GM12801 (cell line): ENCODE measurements at regions not wholly inside any gene's neighbourhood (a gene's known extent, or its start where the extent isn't known, plus 50 kb on each side); places are given as distances from the start of the nearest gene placed in this dataset.

Source experiments
- TF ChIP-seq, protein P1 (sequence below): IDR thresholded peaks from one replicate; pipeline ENCODE4 v1.5.1; 2011; ENCODE audit warnings: control low read depth; ENCODE audit not compliant: insufficient read length; ENCODE audit errors: extremely low read depth

DNA sequence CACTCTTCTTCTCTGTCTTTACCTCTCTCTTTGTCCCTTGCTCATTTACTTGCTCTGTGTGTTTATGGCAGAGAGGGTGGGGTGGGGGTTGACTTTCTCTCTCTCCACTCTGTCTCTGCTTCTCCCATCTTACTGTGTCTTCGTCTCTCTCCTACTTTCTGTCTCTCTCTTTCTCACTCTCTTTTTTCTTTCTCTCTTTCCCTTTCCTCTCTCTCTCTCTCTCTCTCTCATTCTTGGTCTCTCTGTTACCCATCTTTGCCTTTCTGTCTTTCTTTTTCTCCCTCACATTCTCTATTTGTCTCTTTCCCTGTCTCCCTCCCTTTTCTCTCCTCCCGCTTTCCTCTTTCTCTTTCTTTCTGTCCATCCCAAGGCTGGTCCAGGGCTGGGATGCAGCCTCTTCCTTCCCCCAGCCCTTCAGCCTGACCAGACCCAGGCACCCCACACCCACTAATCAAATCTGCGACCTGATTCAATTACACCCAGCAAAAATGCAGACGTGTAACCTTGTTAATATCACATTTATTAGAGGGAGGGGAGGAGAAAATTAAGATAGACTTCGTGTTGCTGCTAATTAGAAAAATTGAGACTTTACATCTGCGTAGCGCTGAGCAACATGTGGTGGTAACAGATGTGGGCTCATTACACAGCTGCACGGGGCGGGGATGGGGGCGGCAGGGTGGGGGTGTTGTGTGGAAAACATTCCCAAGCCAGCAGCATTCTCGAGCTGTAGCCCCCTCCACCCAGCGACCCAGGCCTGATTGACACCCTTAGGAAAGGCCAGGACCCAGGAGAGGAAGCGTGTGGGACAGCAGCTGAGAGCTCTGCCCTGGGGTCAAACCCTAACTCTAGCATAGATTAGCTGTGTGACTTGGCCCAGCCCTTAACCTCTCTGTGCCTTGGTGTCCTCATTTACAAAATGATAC lies 124.9 kb upstream of the MAFB start:
- TF ChIP-seq, protein P1, sequence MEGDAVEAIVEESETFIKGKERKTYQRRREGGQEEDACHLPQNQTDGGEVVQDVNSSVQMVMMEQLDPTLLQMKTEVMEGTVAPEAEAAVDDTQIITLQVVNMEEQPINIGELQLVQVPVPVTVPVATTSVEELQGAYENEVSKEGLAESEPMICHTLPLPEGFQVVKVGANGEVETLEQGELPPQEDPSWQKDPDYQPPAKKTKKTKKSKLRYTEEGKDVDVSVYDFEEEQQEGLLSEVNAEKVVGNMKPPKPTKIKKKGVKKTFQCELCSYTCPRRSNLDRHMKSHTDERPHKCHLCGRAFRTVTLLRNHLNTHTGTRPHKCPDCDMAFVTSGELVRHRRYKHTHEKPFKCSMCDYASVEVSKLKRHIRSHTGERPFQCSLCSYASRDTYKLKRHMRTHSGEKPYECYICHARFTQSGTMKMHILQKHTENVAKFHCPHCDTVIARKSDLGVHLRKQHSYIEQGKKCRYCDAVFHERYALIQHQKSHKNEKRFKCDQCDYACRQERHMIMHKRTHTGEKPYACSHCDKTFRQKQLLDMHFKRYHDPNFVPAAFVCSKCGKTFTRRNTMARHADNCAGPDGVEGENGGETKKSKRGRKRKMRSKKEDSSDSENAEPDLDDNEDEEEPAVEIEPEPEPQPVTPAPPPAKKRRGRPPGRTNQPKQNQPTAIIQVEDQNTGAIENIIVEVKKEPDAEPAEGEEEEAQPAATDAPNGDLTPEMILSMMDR = no peak

DNA sequence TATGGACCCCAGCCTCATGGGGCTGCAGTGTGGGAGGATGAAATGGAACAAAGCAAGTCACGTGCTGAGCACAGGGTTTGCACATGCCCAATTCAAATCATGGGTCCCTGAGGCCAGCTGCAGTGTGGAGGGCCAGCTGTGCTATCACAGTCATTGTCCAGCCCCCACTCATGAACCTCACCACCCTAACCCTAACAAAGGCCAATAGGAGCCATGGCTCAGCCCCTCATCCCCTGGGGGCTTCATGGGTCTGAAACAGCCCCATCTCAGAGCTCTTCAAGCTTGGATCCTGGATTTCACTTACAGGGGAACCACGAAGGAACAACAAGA lies 125.6 kb upstream of the MAFB start:
- TF ChIP-seq, protein P1 = no peak

DNA sequence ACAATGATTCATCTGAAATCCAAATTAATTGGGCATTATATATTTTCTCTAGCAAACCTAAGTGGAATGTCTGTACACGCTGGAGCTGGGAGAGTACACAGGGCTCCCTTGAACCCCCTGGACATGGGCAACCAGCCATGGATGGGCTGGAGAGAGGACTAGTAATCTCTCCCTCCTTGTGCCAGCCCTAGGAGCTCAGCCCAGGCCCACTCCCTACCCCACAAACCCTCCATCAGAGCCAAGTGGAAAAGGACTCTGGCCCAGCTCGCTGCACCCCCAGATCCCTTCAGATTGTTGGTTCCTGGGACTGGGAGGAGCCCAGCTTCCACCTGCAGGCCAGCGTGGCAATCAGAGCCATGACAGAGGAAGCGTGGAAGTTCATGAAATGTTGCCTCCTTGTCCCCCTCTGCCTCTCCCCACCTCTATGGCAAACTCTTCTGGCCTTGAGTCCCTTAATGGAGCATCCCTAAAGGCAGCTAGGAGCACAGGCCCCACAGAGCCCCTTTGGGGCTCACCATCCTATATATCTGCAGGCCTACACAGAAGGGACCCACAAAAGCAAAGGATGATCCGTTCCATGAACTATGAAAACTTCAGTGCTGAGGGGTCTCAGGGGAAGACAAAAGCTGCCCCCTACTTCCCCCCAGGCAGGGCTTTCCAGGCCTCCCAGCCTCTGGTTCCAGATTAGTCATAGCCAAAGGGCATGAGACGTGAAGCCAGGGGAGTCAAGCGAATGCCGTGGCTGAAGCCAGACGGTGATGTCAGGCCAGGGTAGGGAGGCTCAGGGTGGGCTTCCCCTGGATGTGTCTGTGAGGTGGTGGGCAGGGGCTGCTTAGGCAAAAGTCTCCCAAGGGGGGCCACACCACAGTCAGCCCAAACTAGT lies 126.4 kb upstream of the MAFB start:
- TF ChIP-seq, protein P1 = no peak

DNA sequence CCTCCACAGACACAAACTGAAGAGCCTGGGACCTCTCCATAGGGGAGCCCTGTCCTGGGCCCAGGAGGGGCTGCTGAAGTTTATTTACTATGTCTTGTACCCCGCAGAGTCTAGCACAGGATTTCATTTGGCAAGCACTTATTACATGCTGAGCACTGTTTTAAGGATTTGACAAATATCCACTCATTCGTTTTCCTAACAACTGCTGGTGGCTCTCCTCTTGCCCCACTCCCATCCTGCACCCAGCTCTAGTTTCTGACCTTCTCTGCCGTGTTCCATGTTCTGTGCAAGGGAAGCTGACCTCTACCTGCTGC lies 127.0 kb upstream of the MAFB start:
- TF ChIP-seq, protein P1 = no peak

DNA sequence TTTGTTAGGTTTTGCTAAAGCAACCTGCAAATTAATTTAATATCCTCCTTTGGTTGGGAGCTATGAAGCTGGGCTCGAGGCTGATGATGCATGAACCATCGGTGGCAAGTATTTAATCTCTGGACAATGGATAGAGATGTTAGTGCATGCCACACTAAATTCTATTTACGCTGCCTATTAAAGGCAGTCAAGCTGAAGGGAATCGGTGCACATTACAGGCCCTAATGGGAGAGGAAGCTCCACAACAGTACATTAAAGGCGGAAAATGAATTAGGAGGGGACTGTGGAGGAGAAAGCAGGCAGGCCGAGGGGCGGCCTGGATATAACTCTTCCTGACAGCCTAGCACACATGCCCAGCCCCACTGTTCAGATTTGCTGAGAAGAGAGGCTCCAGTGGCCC lies 132.4 kb upstream of the MAFB start:
- TF ChIP-seq, protein P1 = no peak

DNA sequence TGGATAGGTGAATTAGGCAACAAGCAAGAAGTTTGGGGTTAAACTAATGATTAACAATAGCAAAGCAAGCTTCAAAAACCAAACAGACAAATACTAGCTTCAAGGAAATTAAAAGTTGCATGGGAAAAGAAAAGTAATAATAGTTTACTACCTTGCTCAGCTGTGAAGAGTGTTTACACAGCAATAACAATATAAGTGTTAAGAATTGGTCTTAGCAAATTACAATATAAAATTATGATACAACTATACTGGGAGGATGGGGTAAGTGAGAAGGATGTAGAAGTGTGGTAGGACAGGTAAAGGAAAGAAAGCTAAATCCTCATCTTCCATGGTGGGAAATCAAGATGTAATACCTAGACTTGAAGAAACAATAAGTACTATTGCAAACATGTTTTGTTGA lies 137.7 kb upstream of the MAFB start:
- TF ChIP-seq, protein P1 = no peak

DNA sequence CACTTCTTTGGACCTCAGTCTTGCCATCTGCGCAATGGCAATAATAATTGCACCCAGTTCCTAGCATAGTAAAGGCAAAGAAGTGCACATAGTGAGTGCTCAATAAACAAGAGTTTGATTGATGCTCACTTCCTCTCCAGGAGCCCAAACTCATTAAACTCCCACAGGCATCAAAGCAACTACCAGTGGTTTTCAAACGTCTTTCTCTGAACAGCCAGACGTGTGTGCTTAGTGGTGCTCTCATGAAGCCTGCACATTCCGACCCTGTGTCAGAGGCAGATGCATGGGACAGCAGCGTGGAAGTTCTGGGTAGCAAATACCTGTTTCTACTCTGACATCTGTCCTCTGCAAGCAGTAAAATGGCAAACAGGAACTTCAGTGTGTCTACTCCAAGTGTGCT lies 146.3 kb upstream of the MAFB start:
- TF ChIP-seq, protein P1 = no peak
